Urinary bladder (tissue), 3 donors: ENCODE measurements at regions not wholly inside any gene's neighbourhood (a gene's known extent, or its start where the extent isn't known, plus 50 kb on each side); places are given as distances from the start of the nearest gene placed in this dataset.

Source experiments
- DNase-seq: peaks from one replicate; pipeline ENCODE4 v3.0.0-alpha.2; 2015; ENCODE audit errors: extremely low spot score
- H3K27ac ChIP-seq: one replicate; pipeline ENCODE4 v1.5.1; 2013; ENCODE audit warnings: low read depth, mild to moderate bottlenecking, moderate library complexity
- H3K36me3 ChIP-seq: one replicate; pipeline ENCODE4 v1.6.1; 2013; ENCODE audit warnings: mild to moderate bottlenecking, moderate library complexity; ENCODE audit not compliant: insufficient read depth
- H3K4me1 ChIP-seq: one replicate; pipeline ENCODE4 v1.6.1; 2013; ENCODE audit warnings: mild to moderate bottlenecking, moderate library complexity; ENCODE audit not compliant: insufficient read depth
- H3K4me3 ChIP-seq: one replicate; pipeline ENCODE4 v1.5.1; 2013; ENCODE audit warnings: low read depth, low read length
- WGBS: extraction: QIAGEN DNeasy Blood & Tissue Kit; methylation state at CpG from one replicate; pipeline ENCODE4 v1.1.7; 2013; 5-methylcytosine and 5-hydroxymethylcytosine counted together
- donor health status: healthy with polysubstance abuse.
- donor health status: healthy.

DNA sequence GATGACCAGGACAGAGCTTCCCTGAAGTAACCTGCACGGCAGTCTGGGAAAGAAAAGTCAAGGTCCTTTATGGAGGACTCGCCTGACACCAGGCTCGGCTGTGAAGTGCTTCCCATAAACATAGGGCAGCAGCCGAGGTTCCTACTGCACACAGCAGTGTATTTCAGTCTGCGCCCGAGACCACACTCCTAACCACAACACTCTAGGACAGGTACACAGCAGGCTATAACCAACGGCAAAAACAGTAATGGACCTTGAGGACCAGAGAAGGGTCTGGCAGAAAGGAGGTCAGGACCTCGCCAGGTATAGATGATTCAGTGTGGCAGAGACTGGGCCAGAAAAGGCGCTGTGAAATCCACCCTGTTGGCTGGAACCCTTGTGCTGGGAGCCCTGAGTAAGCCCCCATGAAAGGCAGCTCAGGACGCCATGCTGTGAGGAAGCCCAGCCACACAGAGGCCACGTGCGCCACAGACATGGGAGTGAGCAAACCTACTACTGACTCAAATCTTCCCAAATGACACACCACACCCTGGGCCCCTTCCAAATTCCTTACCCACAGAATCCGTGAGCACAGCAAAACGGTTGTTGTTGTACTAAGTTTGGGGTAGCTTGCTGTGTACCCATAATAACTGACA lies 129.6 kb upstream of the CST7 start:
- H3K27ac ChIP-seq = no peak overlapping the region
- DNase-seq = no peak
- 84% methylated on average over 14 of the region's 14 CpGs for WGBS
- H3K36me3 ChIP-seq = no peaks in the 10 kb centered on the region
- H3K4me1 ChIP-seq = no peaks in the 10 kb centered on the region
- no peak overlapping the region for H3K4me3 ChIP-seq

- no peaks in the 10 kb centered on the region for H3K4me1 ChIP-seq
- no peak for DNase-seq
- WGBS = 91% methylated on average over 6 of the region's 6 CpGs
- H3K4me3 ChIP-seq = no peak overlapping the region
- H3K36me3 ChIP-seq = no peaks in the 10 kb centered on the region
- no peak overlapping the region for H3K27ac ChIP-seq
Observed at GRCh38 chr20:24820345-24820744, 128.7 kb upstream of the CST7 start.

DNA sequence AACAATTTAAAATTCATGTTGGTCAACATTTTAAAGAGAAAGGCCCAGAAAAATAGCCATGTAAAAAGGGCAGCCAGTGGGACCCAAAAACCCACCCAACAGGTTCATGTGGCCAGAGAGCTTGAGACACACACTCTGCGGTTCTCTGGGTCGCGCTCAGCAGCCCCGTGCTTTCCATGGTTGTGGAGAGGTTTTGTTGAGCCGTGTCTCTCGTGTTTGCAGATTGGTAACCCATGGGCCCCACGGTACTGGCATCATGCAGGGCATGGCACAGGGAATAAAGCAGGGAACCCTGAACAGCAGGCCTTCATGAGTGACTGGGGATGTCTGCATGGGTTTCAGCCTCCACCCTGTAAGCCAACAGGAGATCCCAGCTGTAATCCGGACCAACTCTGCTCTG lies 127.7 kb upstream of the CST7 start:
- 90% methylated on average over 8 of the region's 8 CpGs for WGBS
- H3K27ac ChIP-seq = no peak overlapping the region
- no peak overlapping the region for H3K4me3 ChIP-seq
- no peaks in the 10 kb centered on the region for H3K4me1 ChIP-seq
- H3K36me3 ChIP-seq = no peaks in the 10 kb centered on the region
- DNase-seq = no peak

DNA sequence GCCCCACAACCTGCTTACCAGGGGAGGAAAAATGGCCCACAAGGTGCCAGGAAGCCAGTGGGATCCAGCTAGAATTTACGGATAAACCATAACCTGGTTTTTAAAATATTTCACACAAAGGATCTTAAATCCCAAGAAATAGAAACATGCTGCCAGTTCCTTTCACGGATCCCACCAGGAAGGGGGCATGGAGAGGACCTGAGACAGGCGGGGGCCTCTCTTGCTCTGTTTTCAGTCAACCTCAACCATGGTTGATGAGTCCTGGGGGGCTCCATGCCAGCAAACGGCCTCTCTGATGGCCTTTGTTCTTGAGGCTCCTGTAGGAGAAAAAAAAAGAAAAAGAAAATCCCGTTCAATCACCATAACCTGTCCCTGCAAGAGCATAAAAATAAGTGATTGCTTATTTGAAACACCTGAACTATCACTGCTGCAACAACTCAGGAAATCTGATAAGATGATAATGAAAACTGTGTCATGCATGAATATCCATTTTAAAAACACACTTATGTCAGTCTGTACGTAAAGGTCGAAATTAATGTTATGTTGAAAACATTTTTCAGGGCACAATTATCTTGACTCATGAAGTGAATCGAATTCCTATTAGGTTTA lies 125.8 kb upstream of the CST7 start:
- no peak overlapping the region for H3K4me3 ChIP-seq
- H3K36me3 ChIP-seq = no peaks in the 10 kb centered on the region
- 67% methylated on average over 8 of the region's 8 CpGs for WGBS
- no peak overlapping the region for H3K27ac ChIP-seq
- no peaks in the 10 kb centered on the region for H3K4me1 ChIP-seq
- DNase-seq = no peak

- Histone ChIP-seq H3K27ac (no peak overlapping the region), H3K36me3 (no peaks in the 10 kb centered on the region), H3K4me1 (no peaks in the 10 kb centered on the region), H3K4me3 (no peak overlapping the region)
- DNase-seq = no peak
- WGBS = 85% methylated on average over 13 of the region's 13 CpGs
Observed at GRCh38 chr20:24823989-24824693, 124.9 kb upstream of the CST7 start.

DNA sequence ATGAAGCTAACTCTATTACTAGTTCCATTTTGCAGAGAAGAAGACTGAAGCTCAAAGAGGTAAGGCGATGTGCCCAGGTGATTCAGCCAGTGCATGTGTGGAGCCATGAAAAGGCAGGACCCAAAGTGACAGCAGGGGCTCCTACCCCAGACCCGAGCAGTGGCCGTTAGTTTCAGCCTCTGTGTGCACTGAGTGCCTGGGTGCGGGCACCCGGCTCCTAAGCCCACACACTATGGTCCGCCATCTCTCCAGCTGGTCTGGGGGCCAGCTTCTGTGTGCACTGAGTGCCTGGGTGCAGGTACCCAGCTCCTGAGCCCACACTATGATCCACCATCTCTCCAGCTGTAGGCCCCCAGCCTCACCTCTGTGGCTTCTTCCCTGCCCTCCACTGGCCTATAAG lies 123.5 kb upstream of the CST7 start:
- DNase-seq = no peak
- Histone ChIP-seq H3K27ac (no peak overlapping the region), H3K36me3 (no peaks in the 10 kb centered on the region), H3K4me3 (no peak overlapping the region), H3K4me1 (no peaks in the 10 kb centered on the region)
- WGBS = 91% methylated on average over 6 of the region's 6 CpGs

DNA sequence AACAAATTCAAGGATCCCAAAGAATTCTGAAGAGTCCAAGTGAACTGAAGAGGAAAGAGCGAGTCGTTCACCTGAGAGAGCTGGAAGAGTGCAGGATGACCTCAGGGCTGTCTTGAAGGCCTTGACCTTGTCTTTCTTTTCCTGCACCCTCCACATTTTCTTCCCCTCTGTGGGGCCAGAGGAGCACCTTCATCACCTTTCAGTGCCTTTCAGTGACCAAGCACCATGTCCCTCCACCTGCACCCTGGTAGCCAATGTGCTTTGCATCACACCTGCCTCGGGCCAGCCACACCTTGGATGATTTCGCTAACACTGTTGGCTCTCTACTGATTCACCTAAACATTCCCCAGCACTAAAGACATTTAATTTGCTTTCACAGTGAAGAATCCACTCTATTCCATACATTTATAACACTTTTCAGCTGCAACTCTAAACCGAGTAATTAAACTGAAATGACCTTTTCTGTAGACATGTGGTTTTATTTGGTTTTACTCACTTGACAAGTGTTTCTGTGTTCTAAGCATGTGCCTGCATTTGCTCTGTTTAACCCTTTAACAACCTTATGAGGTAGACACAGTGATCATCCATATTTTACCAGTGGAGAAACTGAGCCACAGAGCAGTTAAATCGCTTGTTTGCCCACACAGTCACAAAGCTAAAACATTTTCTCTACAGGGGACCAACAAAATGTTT lies 121.3 kb upstream of the CST7 start:
- H3K27ac ChIP-seq = no peak overlapping the region
- H3K4me1 ChIP-seq = no peaks in the 10 kb centered on the region
- H3K36me3 ChIP-seq = no peaks in the 10 kb centered on the region
- H3K4me3 ChIP-seq = no peak overlapping the region
- no peak for DNase-seq
- WGBS = 83% methylated on average over 6 of the region's 6 CpGs

DNA sequence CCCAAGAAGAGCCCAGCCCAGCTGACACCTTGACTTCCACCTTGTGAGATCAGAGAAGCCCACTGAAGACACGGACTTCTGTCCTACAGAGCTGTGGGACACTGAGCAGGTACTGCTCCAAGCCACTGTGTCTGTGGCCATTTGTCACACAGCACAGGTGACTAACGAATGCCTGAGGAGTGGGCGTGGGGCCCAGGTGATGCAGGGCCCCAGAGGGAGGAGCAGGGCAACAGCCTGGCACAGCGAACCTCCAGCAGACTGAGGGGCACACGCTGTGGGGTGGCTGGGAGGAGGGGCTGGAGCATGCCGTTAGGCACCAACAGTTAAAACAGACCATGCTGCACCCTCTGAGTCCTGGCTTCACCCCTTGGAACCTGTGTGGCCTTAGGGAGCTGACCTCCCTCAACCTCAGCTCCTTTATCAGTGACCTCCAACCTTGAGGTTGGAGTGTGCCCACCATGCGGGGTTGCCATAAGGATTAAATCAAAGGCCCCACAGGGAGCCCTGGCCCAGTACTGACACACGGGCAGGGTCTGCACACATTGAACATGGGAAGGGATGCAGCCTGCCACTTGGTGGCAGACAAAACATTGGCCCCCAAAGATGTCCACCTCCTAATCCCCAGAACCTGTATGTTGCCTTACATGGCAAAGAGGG lies 119.9 kb upstream of the CST7 start:
- Histone ChIP-seq H3K36me3 (no peaks in the 10 kb centered on the region), H3K27ac (no peak overlapping the region), H3K4me1 (no peaks in the 10 kb centered on the region), H3K4me3 (no peak overlapping the region)
- WGBS = 76% methylated on average over 8 of the region's 8 CpGs
- no peak for DNase-seq

DNA sequence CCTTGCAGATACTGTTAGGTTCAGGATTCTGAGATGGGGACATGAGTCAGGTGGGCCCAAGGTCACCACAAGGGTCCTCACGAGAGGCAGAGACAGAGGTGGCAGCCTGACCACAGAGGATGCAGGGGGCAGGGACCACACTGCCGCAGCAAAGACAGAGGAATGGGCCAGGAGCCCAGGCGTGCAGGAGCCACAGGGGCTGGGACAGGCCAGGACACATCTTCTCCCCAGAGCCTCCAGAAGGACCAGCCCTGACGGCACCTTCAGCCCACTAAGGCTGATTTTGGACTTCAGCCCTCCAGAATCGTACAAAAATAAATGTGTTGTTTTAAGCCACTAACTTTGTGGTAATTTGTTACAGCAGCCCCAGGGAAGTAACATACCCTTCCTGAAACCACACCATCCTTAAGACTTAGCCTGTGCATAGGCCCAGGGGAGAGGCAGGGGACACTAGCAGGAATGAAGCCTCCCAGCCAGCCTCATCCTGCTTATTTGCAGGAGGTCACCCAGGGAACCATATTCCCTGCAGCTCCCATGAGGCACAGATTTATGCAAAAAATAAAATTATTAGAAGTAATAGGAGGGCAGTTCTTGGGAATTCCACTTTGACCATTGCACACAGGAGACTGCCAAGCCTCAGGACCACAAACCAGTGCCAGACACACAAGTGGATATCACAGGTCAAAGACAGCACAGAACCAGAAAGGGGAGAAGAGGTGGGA lies 119.3 kb upstream of the CST7 start:
- H3K4me1 ChIP-seq = no peaks in the 10 kb centered on the region
- DNase-seq = no peak
- no peaks in the 10 kb centered on the region for H3K36me3 ChIP-seq
- no peak overlapping the region for H3K27ac ChIP-seq
- H3K4me3 ChIP-seq = no peak overlapping the region
- WGBS = 84% methylated on average over 5 of the region's 5 CpGs

DNA sequence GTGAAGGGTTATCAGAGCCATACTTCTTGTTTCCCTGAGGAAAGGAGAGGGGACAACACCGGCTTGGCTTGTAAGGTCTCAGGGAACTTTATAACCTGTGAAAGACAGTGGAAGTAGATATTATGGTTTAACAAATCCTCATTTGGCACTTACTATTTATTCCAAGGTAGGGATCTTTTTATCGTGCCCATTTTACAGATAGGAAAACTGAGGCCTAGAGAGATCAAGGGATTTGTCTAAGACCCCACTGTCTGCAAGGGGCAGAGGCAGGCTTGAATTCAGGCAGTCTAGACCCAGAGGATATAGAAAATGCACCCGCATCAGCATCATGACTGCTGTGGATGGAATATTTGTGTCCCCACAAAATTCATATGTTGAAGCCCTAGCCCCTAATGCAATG lies 118.4 kb upstream of the CST7 start:
- Histone ChIP-seq H3K4me1 (no peaks in the 10 kb centered on the region), H3K4me3 (no peak overlapping the region), H3K36me3 (no peaks in the 10 kb centered on the region), H3K27ac (no peak overlapping the region)
- WGBS = 70% methylated on average over 3 of the region's 3 CpGs
- no peak for DNase-seq

- H3K36me3 ChIP-seq = no peaks in the 10 kb centered on the region
- 65% methylated on average over 1 of the region's 1 CpG for WGBS
- no peak overlapping the region for H3K27ac ChIP-seq
- DNase-seq = no peak
- no peaks in the 10 kb centered on the region for H3K4me1 ChIP-seq
- H3K4me3 ChIP-seq = no peak overlapping the region
Observed at GRCh38 chr20:24831232-24831631, 117.8 kb upstream of the CST7 start.

DNA sequence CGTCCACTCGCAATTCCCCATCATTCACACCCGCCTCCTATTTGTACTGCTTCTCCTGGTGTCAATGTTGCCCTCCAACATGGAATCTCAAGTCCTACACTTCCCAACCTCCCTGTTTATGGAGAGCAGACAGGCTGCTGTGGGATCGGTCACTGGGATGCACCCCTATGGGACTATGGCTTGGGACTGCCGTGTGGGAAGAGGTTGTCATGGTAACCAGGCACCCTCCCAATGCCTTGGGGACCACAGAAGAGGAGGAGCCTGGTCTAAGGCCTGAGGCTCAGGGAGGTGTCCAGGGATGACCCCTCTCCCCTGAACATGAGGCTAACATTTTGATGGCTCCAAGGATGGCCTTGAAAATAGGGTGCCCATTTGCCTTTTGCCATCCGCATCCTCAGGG lies 116.6 kb upstream of the CST7 start:
- Histone ChIP-seq H3K4me1 (no peaks in the 10 kb centered on the region), H3K27ac (no peak overlapping the region), H3K4me3 (no peak overlapping the region), H3K36me3 (no peaks in the 10 kb centered on the region)
- 85% methylated on average over 6 of the region's 6 CpGs for WGBS
- no peak for DNase-seq

DNA sequence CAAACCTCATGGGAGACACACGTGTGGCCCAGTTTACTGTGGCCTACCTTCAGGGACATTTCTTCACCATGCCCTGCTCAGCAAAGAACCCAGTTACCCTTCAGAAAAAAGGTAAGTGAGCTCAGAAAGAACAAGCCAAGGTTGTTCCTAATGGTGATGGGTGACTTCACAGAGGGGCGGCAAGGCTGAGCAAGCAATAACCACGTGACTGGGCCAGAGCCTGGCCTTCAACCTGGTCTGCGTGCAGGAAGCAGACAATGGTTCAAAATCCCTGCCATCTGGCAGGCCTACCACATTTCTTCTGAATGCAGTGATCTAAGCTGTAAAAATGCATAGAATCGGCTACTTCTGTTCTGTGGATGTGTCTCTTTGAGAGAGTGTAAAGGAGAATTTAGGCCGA lies 115.5 kb upstream of the CST7 start:
- WGBS = 77% methylated on average over 6 of the region's 6 CpGs
- Histone ChIP-seq H3K27ac (no peak overlapping the region), H3K4me1 (no peaks in the 10 kb centered on the region), H3K36me3 (no peaks in the 10 kb centered on the region), H3K4me3 (no peak overlapping the region)
- no peak for DNase-seq
